H9 (cell line): ENCODE measurements at regions not wholly inside any gene's neighbourhood (a gene's known extent, or its start where the extent isn't known, plus 50 kb on each side); places are given as distances from the start of the nearest gene placed in this dataset.

Experiments
- DNase-seq: peaks from one replicate; pipeline ENCODE4 v3.0.0-alpha.2; 2017
- H2AFZ ChIP-seq: one replicate; pipeline ENCODE4 v1.6.1; 2013; ENCODE audit warnings: mild to moderate bottlenecking, low read length, control low read depth, moderate library complexity
- H2AK5ac ChIP-seq: 2 replicates; pipeline ENCODE4 v1.6.1; 2013; ENCODE audit warnings: low read length, control low read depth, mixed read lengths; ENCODE audit not compliant: insufficient read length
- H2BK120ac ChIP-seq: one replicate; pipeline ENCODE4 v1.6.1; 2013; ENCODE audit warnings: low read depth, mild to moderate bottlenecking, low read length, control low read depth, inconsistent platforms; ENCODE audit not compliant: poor library complexity, severe bottlenecking
- H2BK12ac ChIP-seq: 2 replicates; pipeline ENCODE4 v1.6.1; 2013; ENCODE audit warnings: low read length, control low read depth, mixed read lengths, low read depth; ENCODE audit not compliant: insufficient read length
- H2BK15ac ChIP-seq: 2 replicates; pipeline ENCODE4 v1.6.1; 2013; ENCODE audit warnings: low read depth, low read length, control low read depth
- H2BK20ac ChIP-seq: one replicate; pipeline ENCODE4 v1.6.1; 2013; ENCODE audit warnings: low read depth, mild to moderate bottlenecking, low read length, control low read depth, inconsistent platforms; ENCODE audit not compliant: poor library complexity, severe bottlenecking
- H2BK5ac ChIP-seq: 2 replicates; pipeline ENCODE4 v1.6.1; 2013; ENCODE audit warnings: low read length, control low read depth, mixed read lengths; ENCODE audit not compliant: insufficient read length
- H3K14ac ChIP-seq: 2 replicates; pipeline ENCODE4 v1.6.1; 2013; ENCODE audit warnings: low read length, control low read depth; ENCODE audit not compliant: insufficient read depth
- H3K18ac ChIP-seq: 2 replicates; pipeline ENCODE4 v1.6.1; 2013; ENCODE audit warnings: low read depth, mild to moderate bottlenecking, mixed read lengths, low read length, control low read depth; ENCODE audit not compliant: insufficient read length
- H3K23ac ChIP-seq: 2 replicates; pipeline ENCODE4 v1.6.1; 2013; ENCODE audit warnings: low read length, control low read depth, mixed read lengths, low read depth; ENCODE audit not compliant: insufficient read length
- H3K23me2 ChIP-seq: 2 replicates; pipeline ENCODE4 v1.6.1; 2013; ENCODE audit warnings: low read depth, mild to moderate bottlenecking, mixed read lengths, low read length, control low read depth; ENCODE audit not compliant: insufficient read length, poor library complexity, severe bottlenecking
- H3K27ac ChIP-seq: 2 replicates; pipeline ENCODE4 v1.5.1; 2013; ENCODE audit warnings: low read length, control low read depth, mixed read lengths, low read depth; ENCODE audit not compliant: insufficient read length
- H3K27me3 ChIP-seq: 2 replicates; pipeline ENCODE4 v1.6.1; 2013; ENCODE audit warnings: low read length, control low read depth, inconsistent platforms; ENCODE audit not compliant: insufficient read depth
- H3K4ac ChIP-seq: 2 replicates; pipeline ENCODE4 v1.6.1; 2013; ENCODE audit warnings: low read depth, mild to moderate bottlenecking, control low read depth, inconsistent platforms, low read length, moderate library complexity
- H3K4me1 ChIP-seq: 2 replicates; pipeline ENCODE4 v1.6.1; 2013; ENCODE audit warnings: low read length, control low read depth, inconsistent platforms; ENCODE audit not compliant: insufficient read depth
- H3K4me2 ChIP-seq: 2 replicates; pipeline ENCODE4 v1.6.1; 2013; ENCODE audit warnings: low read length, control low read depth, mixed read lengths; ENCODE audit not compliant: insufficient read length, insufficient read depth
- H3K56ac ChIP-seq: 2 replicates; pipeline ENCODE4 v1.6.1; 2013; ENCODE audit warnings: low read depth, mild to moderate bottlenecking, mixed read lengths, low read length, control low read depth; ENCODE audit not compliant: insufficient read length
- H3K79me1 ChIP-seq: 2 replicates; pipeline ENCODE4 v1.6.1; 2013; ENCODE audit warnings: low read depth, mild to moderate bottlenecking, moderate library complexity, low read length, control low read depth, inconsistent platforms; ENCODE audit not compliant: insufficient read depth, poor library complexity, severe bottlenecking
- H3K79me2 ChIP-seq: 2 replicates; pipeline ENCODE4 v1.6.1; 2013; ENCODE audit warnings: low read length, control low read depth, inconsistent platforms; ENCODE audit not compliant: insufficient read depth
- H3K9ac ChIP-seq: 2 replicates; pipeline ENCODE4 v1.6.1; 2013; ENCODE audit warnings: low read length, control low read depth, mixed read lengths; ENCODE audit not compliant: insufficient read length; ENCODE audit errors: extremely low read depth
- H3K9me3 ChIP-seq: one replicate; pipeline ENCODE4 v1.6.1; 2013; ENCODE audit warnings: low read depth, low read length, inconsistent platforms; ENCODE audit not compliant: control insufficient read depth
- H3T11ph ChIP-seq: one replicate; pipeline ENCODE4 v1.6.1; 2013; ENCODE audit warnings: mild to moderate bottlenecking, low read length, control low read depth, inconsistent platforms
- H4K20me1 ChIP-seq: one replicate; pipeline ENCODE4 v1.6.1; 2013; ENCODE audit not compliant: control insufficient read depth, insufficient read length, insufficient read depth
- H4K5ac ChIP-seq: 2 replicates; pipeline ENCODE4 v1.6.1; 2013; ENCODE audit warnings: low read depth, mild to moderate bottlenecking, mixed read lengths, low read length, control low read depth; ENCODE audit not compliant: insufficient read length
- H4K8ac ChIP-seq: replicated peaks from 2 replicates; pipeline ENCODE4 v1.6.1; 2013; ENCODE audit warnings: low read length, control low read depth, mixed read lengths, low read depth; ENCODE audit not compliant: insufficient read length
- H4K91ac ChIP-seq: 2 replicates; pipeline ENCODE4 v1.6.1; 2013; ENCODE audit warnings: low read depth, mild to moderate bottlenecking, moderate library complexity, mixed read lengths, low read length, control low read depth; ENCODE audit not compliant: insufficient read length
- H3K27ac Mint-ChIP-seq, 3 experiments: 2 replicates in 2 of 3; 3 replicates in 1 of 3; pipeline ENCODE4 v1.8.0; 2020 to 2021; ENCODE audit warnings: mixed read lengths in 3 of 3, mild to moderate bottlenecking in 1 of 3, moderate library complexity in 1 of 3
- H3K27me3 Mint-ChIP-seq: 2 replicates; pipeline ENCODE4 v1.8.0; 2021; ENCODE audit warnings: low read depth, mild to moderate bottlenecking, moderate library complexity, mixed read lengths
- H3K36me3 Mint-ChIP-seq, 3 experiments: 2 replicates in 2 of 3; 3 replicates in 1 of 3; pipeline ENCODE4 v1.8.0; 2020 to 2021; ENCODE audit warnings: low read depth in 3 of 3, mixed read lengths in 3 of 3; ENCODE audit not compliant: insufficient read depth in 1 of 3
- H3K4me1 Mint-ChIP-seq, 2 experiments: 2 replicates each; pipeline ENCODE4 v1.8.0; 2020; ENCODE audit warnings: mixed read lengths in 2 of 2
- H3K4me3 Mint-ChIP-seq, 2 experiments: 2 replicates in 1 of 2; 3 replicates in 1 of 2; pipeline ENCODE4 v1.8.0; 2020 to 2021; ENCODE audit warnings: mild to moderate bottlenecking in 2 of 2, mixed read lengths in 2 of 2, moderate library complexity in 1 of 2
- H3K9me3 Mint-ChIP-seq, 2 experiments: 2 replicates in 1 of 2; 3 replicates in 1 of 2; pipeline ENCODE4 v1.8.0; 2020; ENCODE audit warnings: mild to moderate bottlenecking in 2 of 2, mixed read lengths in 2 of 2, moderate library complexity in 1 of 2
- CTCF ChIP-seq: fragments of 200-600 bp; sonication (generic); conservative IDR thresholded peaks from 3 replicates; pipeline ENCODE4 v1.8.0; 2021; ENCODE audit warnings: antibody characterized with exemption, mild to moderate bottlenecking

GRCh38 chr4:44984083-44984482 is 257.7 kb upstream of the GNPDA2 start:
- DNase-seq, result no peak
- Mint-ChIP-seq H3K27me3 (no peaks in the 10 kb centered on the region), H3K36me3 (no peaks in the 10 kb centered on the region), H3K9me3 (no peaks in the 10 kb centered on the region; a peak in 1 of 5 replicates), H3K4me3 (no peak overlapping the region), H3K27ac (no peak overlapping the region), H3K4me1 (no peaks in the 10 kb centered on the region; a peak in 1 of 4 replicates)
- Histone ChIP-seq H3K79me2 (no peaks in the 10 kb centered on the region), H3K9me3 (no peaks in the 10 kb centered on the region), H3K4ac (no peak overlapping the region), H3K9ac (no peak overlapping the region), H3K27ac (no peak overlapping the region), H3K14ac (no peak overlapping the region), H3K79me1 (no peaks in the 10 kb centered on the region), H2AK5ac (no peak overlapping the region), H3K4me2 (no peak overlapping the region), H3K23me2 (no peaks in the 10 kb centered on the region), H4K5ac (no peak overlapping the region), H4K20me1 (no peaks in the 10 kb centered on the region), H3K27me3 (no peaks in the 10 kb centered on the region), H3K4me1 (no peaks in the 10 kb centered on the region), H4K8ac (no peak overlapping the region), H2BK15ac (no peak overlapping the region), H2BK12ac (no peak overlapping the region), H3T11ph (no peak overlapping the region), H4K91ac (no peak overlapping the region), H3K18ac (no peak overlapping the region), H3K23ac (no peak overlapping the region), H2BK20ac (no peak overlapping the region), H2BK5ac (no peak overlapping the region), H2BK120ac (no peak overlapping the region), H3K56ac (no peak overlapping the region), H2AFZ (no peak overlapping the region)
- no peak for TF ChIP-seq CTCF
